ENCODE measurements at regions not wholly inside any gene's neighbourhood (a gene's known extent, or its start where the extent isn't known, plus 50 kb on each side); places are given as distances from the start of the nearest gene placed in this dataset.
"Not testable (repeated sequence)": the region's sequence is repeated elsewhere in the genome, so short reads cannot be mapped to it uniquely, and the experiment has no call there.

- DNase-seq (ENCODE audit: low read depth in 2 of 2): no peak
These were observed 72.4 kb downstream of the FH start for GRCh38 chr1:241447031-241447644.

- DNase-seq (ENCODE audit: low read depth in 2 of 2): no peak
These were observed 74.7 kb downstream of the FH start for GRCh38 chr1:241444836-241445235.

GRCh38 chr1:241443561-241443960 is 76.0 kb downstream of the FH start:
- DNase-seq (ENCODE audit: low read depth in 2 of 2): no peak

GRCh38 chr1:241442686-241443085 is 76.9 kb downstream of the FH start:
- DNase-seq (ENCODE audit: low read depth in 2 of 2): no peak

- peak in 1 of 2 donors; percentile 21 for DNase-seq (ENCODE audit: low read depth in 2 of 2)
These were observed 78.7 kb downstream of the FH start for GRCh38 chr1:241440904-241441303.

GRCh38 chr1:241438686-241439085 is 80.9 kb downstream of the FH start:
- not testable (repeated sequence) for DNase-seq (ENCODE audit: low read depth in 2 of 2)

- DNase-seq (ENCODE audit: low read depth in 2 of 2): no peak
These were observed 75.2 kb upstream of the RGS7 start for GRCh38 chr1:241432241-241432640.

- DNase-seq (ENCODE audit: low read depth in 2 of 2): not testable (repeated sequence)
These were observed 68.1 kb upstream of the RGS7 start for GRCh38 chr1:241425091-241425490.

GRCh38 chr1:241424480-241424971 is 67.5 kb upstream of the RGS7 start:
- DNase-seq (ENCODE audit: low read depth in 2 of 2): no peak

- DNase-seq (ENCODE audit: low read depth in 2 of 2): peak in 1 of 2 donors; percentile 45
These were observed 66.8 kb upstream of the RGS7 start for GRCh38 chr1:241423541-241424479.

GRCh38 chr1:241422470-241422869 is 65.5 kb upstream of the RGS7 start:
- DNase-seq (ENCODE audit: low read depth in 2 of 2): no peak

GRCh38 chr1:241419986-241420385 is 63.0 kb upstream of the RGS7 start:
- no peak for DNase-seq (ENCODE audit: low read depth in 2 of 2)

- DNase-seq (ENCODE audit: low read depth in 2 of 2): no peak
These were observed 60.3 kb upstream of the RGS7 start for GRCh38 chr1:241417258-241417657.

- no peak for DNase-seq (ENCODE audit: low read depth in 2 of 2)
These were observed 57.0 kb upstream of the RGS7 start for GRCh38 chr1:241413974-241414373.

GRCh38 chr1:241413386-241413785 is 56.4 kb upstream of the RGS7 start:
- DNase-seq (ENCODE audit: low read depth in 2 of 2): peak in 1 of 2 donors; percentile 46

GRCh38 chr1:241412646-241413045 is 55.6 kb upstream of the RGS7 start:
- DNase-seq (ENCODE audit: low read depth in 2 of 2): no peak

- no peak for DNase-seq (ENCODE audit: low read depth in 2 of 2)
These were observed 54.9 kb upstream of the RGS7 start for GRCh38 chr1:241411776-241412338.

GRCh38 chr1:241411056-241411775 is 54.2 kb upstream of the RGS7 start:
- peak in 1 of 2 donors; percentile 58 for DNase-seq (ENCODE audit: low read depth in 2 of 2)

- peak; percentile 44 to 71 for DNase-seq (ENCODE audit: low read depth in 2 of 2)
These were observed 51.2 kb upstream of the RGS7 start for GRCh38 chr1:241408170-241408569.
